ENCODE measurements at regions not wholly inside any gene's neighbourhood (a gene's known extent, or its start where the extent isn't known, plus 50 kb on each side); places are given as distances from the start of the nearest gene placed in this dataset.

GRCh38 chr14:81981307-81981675, 447.6 kb upstream of the SEL1L start:
- Histone ChIP-seq H3K9me3 (no peaks in the 10 kb centered on the region), H3K4me3 (no peak overlapping the region), H3K4me1 (no peaks in the 10 kb centered on the region), H3K27ac (no peak overlapping the region), H3K4me2 (no peak overlapping the region)
- WGBS (ENCODE audit: missing lambda C conversion rate) = 2% methylated on average over 5 of the region's 5 CpGs
- FAIRE-seq = no peak
- no peak for DNase-seq (ENCODE audit: low read depth in 1 of 2, low spot score in 1 of 2)
- CTCF ChIA-PET = interaction anchor here (2.0 kb wide), 1 partner anchor 9 kb away, joined by 7 read pairs; no protein-coding TSS in a partner anchor
- no peak for ATAC-seq
- no peak for TF ChIP-seq EHMT2 (IDR thresholded peaks at IDR 0.05; ENCODE audit: low read depth)
- TF ChIP-seq RFX5 (IDR thresholded peaks at IDR 0.05) = no peak
- TF ChIP-seq ATOH8 (CRISPR knock-in tag; IDR thresholded peaks at IDR 0.05; ENCODE audit: low read depth) = no peak
- TF ChIP-seq NPAS2 (CRISPR knock-in tag; IDR thresholded peaks at IDR 0.05; ENCODE audit: borderline replicate concordance) = no peak
- no peak for TF ChIP-seq CBX8 (IDR thresholded peaks at IDR 0.05)
- TF ChIP-seq REST (IDR thresholded peaks at IDR 0.05) = no peak
- no peak for TF ChIP-seq SREBF2 (IDR thresholded peaks at IDR 0.05)
- no peak for TF ChIP-seq HEYL (CRISPR knock-in tag; IDR thresholded peaks at IDR 0.05)
- no peak for TF ChIP-seq TP53 (CRISPR knock-in tag; IDR thresholded peaks at IDR 0.05)
- no peak for TF ChIP-seq MAZ (IDR thresholded peaks at IDR 0.05; ENCODE audit: borderline replicate concordance, low read depth, low read length)
- TF ChIP-seq POLR2AphosphoS2 (conservative IDR thresholded peaks at IDR 0.05; ENCODE audit: low read length) = no peak
- no peak for TF ChIP-seq EHF (CRISPR knock-in tag; IDR thresholded peaks at IDR 0.05)
- no peak for TF ChIP-seq NR3C1 (IDR thresholded peaks at IDR 0.05)
- no peak for TF ChIP-seq RNF2 (IDR thresholded peaks at IDR 0.05; ENCODE audit: borderline replicate concordance, low read depth)
- TF ChIP-seq HOXB5 (CRISPR knock-in tag; IDR thresholded peaks at IDR 0.05) = no peak
- no peak for TF ChIP-seq MAFK (IDR thresholded peaks at IDR 0.05; ENCODE audit: partially characterized antibody)
- POLR2A ChIA-PET = no interaction called here

GRCh38 chr14:81982046-81982445, 448.4 kb upstream of the SEL1L start:
- no peak overlapping the region for H3K4me3 ChIP-seq
- ATAC-seq = no peak
- H3K9me3 ChIP-seq = no peaks in the 10 kb centered on the region
- WGBS (ENCODE audit: missing lambda C conversion rate) = 5% methylated on average over 4 of the region's 4 CpGs
- DNase-seq (ENCODE audit: low read depth in 1 of 2, low spot score in 1 of 2) = no peak
- H3K4me2 ChIP-seq = no peak overlapping the region
- FAIRE-seq = no peak
- no peak overlapping the region for H3K27ac ChIP-seq
- no peaks in the 10 kb centered on the region for H3K4me1 ChIP-seq
- no peak for TF ChIP-seq E2F6 (IDR thresholded peaks at IDR 0.05; ENCODE audit: borderline replicate concordance, low read depth)
- TF ChIP-seq TP53 (CRISPR knock-in tag; IDR thresholded peaks at IDR 0.05) = no peak
- TF ChIP-seq EP300 (IDR thresholded peaks at IDR 0.05) = no peak
- TF ChIP-seq BHLHE40 (IDR thresholded peaks at IDR 0.05; ENCODE audit: low read depth, low read length) = no peak
- TF ChIP-seq KDM5A (IDR thresholded peaks at IDR 0.05) = no peak
- TF ChIP-seq FOSL2 (IDR thresholded peaks at IDR 0.05) = no peak
- no peak for TF ChIP-seq FOSL2 (CRISPR knock-in tag; IDR thresholded peaks at IDR 0.05)
- no peak for TF ChIP-seq ZFP36 (IDR thresholded peaks at IDR 0.05; ENCODE audit: borderline replicate concordance, partially characterized antibody)
- ChIA-PET CTCF (interaction anchor here (1.3 to 2.0 kb wide), 2 partner anchors 8 to 10 kb away, joined by 3 to 7 read pairs; no protein-coding TSS in a partner anchor), POLR2A (no interaction called here)
